ENCODE measurements at regions not wholly inside any gene's neighbourhood (a gene's known extent, or its start where the extent isn't known, plus 50 kb on each side); places are given as distances from the start of the nearest gene placed in this dataset.
A peak's percentile ranks its signal among the peaks of the same experiment; 100 is the strongest.
"Not testable (repeated sequence)": the region's sequence is repeated elsewhere in the genome, so short reads cannot be mapped to it uniquely, and the experiment has no call there.

GRCh38 chr6:150770637-150771036 lies 94.9 kb upstream of the MTHFD1L start:
- no peaks in the 10 kb centered on the region for H3K27me3 Mint-ChIP-seq
- H3K27ac Mint-ChIP-seq = no peak overlapping the region
- no peak overlapping the region for H3K4me3 Mint-ChIP-seq
- H3K4me1 Mint-ChIP-seq = peaks cover 6 to 17% (median 15%) of the 10 kb centered on the region in 3 donors
- peaks cover 0 to 14% (median 6%) of the 10 kb centered on the region in 3 donors for H3K9me3 Mint-ChIP-seq
- H3K36me3 Mint-ChIP-seq = peaks cover 13% of the 10 kb centered on the region

GRCh38 chr6:150773969-150774368 lies 91.5 kb upstream of the MTHFD1L start:
- Mint-ChIP-seq H3K4me3 (no peak overlapping the region), H3K27ac (no peak overlapping the region), H3K36me3 (peaks cover 13% of the 10 kb centered on the region)

GRCh38 chr6:150775415-150776203 lies 89.9 kb upstream of the MTHFD1L start:
- Mint-ChIP-seq H3K9me3 (peaks cover 0 to 14% (median 6%) of the 10 kb centered on the region in 3 donors), H3K27ac (peak overlapping the region in 1 of 3 donors; percentile 28), H3K4me3 (no peak overlapping the region), H3K36me3 (peaks cover 13% of the 10 kb centered on the region), H3K4me1 (peaks cover 0 to 5% (median 3%) of the 10 kb centered on the region in 3 donors), H3K27me3 (no peaks in the 10 kb centered on the region)

More at GRCh38 chr6:150773969-150774368, 91.5 kb upstream of the MTHFD1L start:
- Mint-ChIP-seq H3K9me3 (peaks cover 0 to 14% (median 6%) of the 10 kb centered on the region in 3 donors), H3K27me3 (no peaks in the 10 kb centered on the region), H3K4me1 (peaks cover 0 to 2% (median 0%) of the 10 kb centered on the region in 3 donors)

GRCh38 chr6:150777736-150778135 lies 87.8 kb upstream of the MTHFD1L start:
- H3K36me3 Mint-ChIP-seq = peaks cover 8% of the 10 kb centered on the region
- no peaks in the 10 kb centered on the region for H3K27me3 Mint-ChIP-seq
- peaks cover 0 to 5% (median 4%) of the 10 kb centered on the region in 3 donors for H3K4me1 Mint-ChIP-seq
- no peak overlapping the region for H3K27ac Mint-ChIP-seq
- H3K4me3 Mint-ChIP-seq = no peak overlapping the region
- peaks cover 0 to 11% (median 6%) of the 10 kb centered on the region in 3 donors for H3K9me3 Mint-ChIP-seq

GRCh38 chr6:150783813-150784212 lies 81.7 kb upstream of the MTHFD1L start:
- Mint-ChIP-seq H3K9me3 (peaks cover 0 to 1% (median 0%) of the 10 kb centered on the region in 3 donors), H3K27me3 (no peaks in the 10 kb centered on the region), H3K36me3 (peaks cover 14% of the 10 kb centered on the region), H3K27ac (no peak overlapping the region), H3K4me3 (no peak overlapping the region), H3K4me1 (peaks cover 0 to 5% (median 2%) of the 10 kb centered on the region in 3 donors)

- Mint-ChIP-seq H3K36me3 (peaks cover 13% of the 10 kb centered on the region), H3K27me3 (no peaks in the 10 kb centered on the region), H3K4me1 (peaks cover 0 to 2% (median 0%) of the 10 kb centered on the region in 3 donors), H3K9me3 (peaks cover 0 to 1% (median 0%) of the 10 kb centered on the region in 3 donors), H3K27ac (no peak overlapping the region), H3K4me3 (no peak overlapping the region)
Observed at GRCh38 chr6:150787429-150787828, 78.1 kb upstream of the MTHFD1L start.

- H3K36me3 Mint-ChIP-seq = peaks cover 11% of the 10 kb centered on the region
- H3K27me3 Mint-ChIP-seq = no peaks in the 10 kb centered on the region
- H3K9me3 Mint-ChIP-seq = peaks cover 0 to 3% (median 0%) of the 10 kb centered on the region in 3 donors
- H3K4me1 Mint-ChIP-seq = peaks cover 0 to 2% (median 0%) of the 10 kb centered on the region in 3 donors
- no peak overlapping the region for H3K4me3 Mint-ChIP-seq
- H3K27ac Mint-ChIP-seq = no peak overlapping the region
Observed at GRCh38 chr6:150788089-150788488, 77.4 kb upstream of the MTHFD1L start.

GRCh38 chr6:150789906-150790305 lies 75.6 kb upstream of the MTHFD1L start:
- not testable (repeated sequence) for H3K27me3 Mint-ChIP-seq, H3K27ac Mint-ChIP-seq, H3K4me3 Mint-ChIP-seq, H3K9me3 Mint-ChIP-seq, H3K36me3 Mint-ChIP-seq, H3K4me1 Mint-ChIP-seq

GRCh38 chr6:150791717-150792116 lies 73.8 kb upstream of the MTHFD1L start:
- H3K36me3 Mint-ChIP-seq = peaks cover 8% of the 10 kb centered on the region
- no peak overlapping the region for H3K4me3 Mint-ChIP-seq

GRCh38 chr6:150797949-150798348 lies 67.6 kb upstream of the MTHFD1L start:
- Mint-ChIP-seq H3K4me1 (peaks cover 0 to 1% (median 0%) of the 10 kb centered on the region in 3 donors), H3K27ac (peak overlapping the region in 1 of 3 donors; percentile 67), H3K9me3 (no peaks in the 10 kb centered on the region), H3K27me3 (no peaks in the 10 kb centered on the region), H3K36me3 (peaks cover 7% of the 10 kb centered on the region), H3K4me3 (no peak overlapping the region)

More at GRCh38 chr6:150791717-150792116, 73.8 kb upstream of the MTHFD1L start:
- H3K9me3 Mint-ChIP-seq = peaks cover 0 to 2% (median 0%) of the 10 kb centered on the region in 3 donors
- no peaks in the 10 kb centered on the region for H3K27me3 Mint-ChIP-seq
- H3K27ac Mint-ChIP-seq = no peak overlapping the region
- H3K4me1 Mint-ChIP-seq = peaks cover 0 to 3% (median 0%) of the 10 kb centered on the region in 3 donors

- H3K27me3 Mint-ChIP-seq = no peaks in the 10 kb centered on the region
- peaks cover 10% of the 10 kb centered on the region for H3K36me3 Mint-ChIP-seq
- H3K4me1 Mint-ChIP-seq = peaks cover 0 to 5% (median 0%) of the 10 kb centered on the region in 3 donors
- peak overlapping the region in 1 of 3 donors; percentile 50 for H3K27ac Mint-ChIP-seq
- no peak overlapping the region for H3K4me3 Mint-ChIP-seq
- H3K9me3 Mint-ChIP-seq = no peaks in the 10 kb centered on the region
Observed at GRCh38 chr6:150799276-150799805, 66.2 kb upstream of the MTHFD1L start.

- H3K4me3 Mint-ChIP-seq = no peak overlapping the region
- peak overlapping the region in 1 of 3 donors; percentile 85 for H3K27ac Mint-ChIP-seq
- H3K4me1 Mint-ChIP-seq = peaks cover 0 to 5% (median 0%) of the 10 kb centered on the region in 3 donors
- H3K36me3 Mint-ChIP-seq = peaks cover 10% of the 10 kb centered on the region
- no peaks in the 10 kb centered on the region for H3K27me3 Mint-ChIP-seq
- H3K9me3 Mint-ChIP-seq = no peaks in the 10 kb centered on the region
Observed at GRCh38 chr6:150800674-150801314, 64.7 kb upstream of the MTHFD1L start.

- Mint-ChIP-seq H3K27ac (peak overlapping the region in 1 of 3 donors; percentile 57), H3K4me1 (peaks cover 0 to 6% (median 2%) of the 10 kb centered on the region in 3 donors), H3K4me3 (no peak overlapping the region), H3K9me3 (no peaks in the 10 kb centered on the region), H3K27me3 (no peaks in the 10 kb centered on the region), H3K36me3 (peaks cover 5% of the 10 kb centered on the region)
Observed at GRCh38 chr6:150806790-150807189, 58.7 kb upstream of the MTHFD1L start.

GRCh38 chr6:150813319-150813992 lies 52.0 kb upstream of the MTHFD1L start:
- H3K9me3 Mint-ChIP-seq = no peaks in the 10 kb centered on the region
- no peaks in the 10 kb centered on the region for H3K36me3 Mint-ChIP-seq
- H3K27me3 Mint-ChIP-seq = no peaks in the 10 kb centered on the region
- peaks cover 21 to 34% (median 22%) of the 10 kb centered on the region in 3 donors for H3K4me1 Mint-ChIP-seq
- H3K4me3 Mint-ChIP-seq = peak overlapping the region in 3 of 4 donors; percentile 20 to 51 (median 21)
- peak overlapping the region; percentile 81 to 97 (median 95) for H3K27ac Mint-ChIP-seq
